K562 (cell line): ENCODE measurements at regions not wholly inside any gene's neighbourhood (a gene's known extent, or its start where the extent isn't known, plus 50 kb on each side); places are given as distances from the start of the nearest gene placed in this dataset.

Experiments
- ETV5 ChIP-seq: sonication (generic); formaldehyde crosslinking; IDR thresholded peaks from 2 replicates; pipeline ENCODE4 v1.4.0; 2020; ENCODE audit warnings: low read depth, mild to moderate bottlenecking, missing genetic modification reagents
- HCFC1 ChIP-seq: IDR thresholded peaks from 2 replicates; pipeline ENCODE4 v1.6.1; 2012; ENCODE audit warnings: low read depth, low read length, improper control_type of control experiment
- HMGN3 ChIP-seq: IDR thresholded peaks from 2 replicates; pipeline ENCODE4 v1.6.1; 2011; ENCODE audit warnings: borderline replicate concordance, low read depth, mild to moderate bottlenecking, mixed read lengths, low read length; ENCODE audit not compliant: insufficient read length; ENCODE audit errors: extremely low read depth
- MYBL2 ChIP-seq, 2 experiments: fragments of 450-650 bp in 1 of 2; sonication (generic) in 1 of 2; formaldehyde crosslinking in 1 of 2; IDR thresholded peaks; 2 replicates each; pipeline versions ENCODE4 v1.6.1 to v1.8.1; 2017 to 2022; ENCODE audit warnings: borderline replicate concordance in 1 of 2, inconsistent platforms in 1 of 2, low read depth in 1 of 2, mild to moderate bottlenecking in 1 of 2, missing genetic modification reagents in 1 of 2, moderate library complexity in 1 of 2
- NRF1 ChIP-seq, 2 experiments: fragments of 450-650 bp; IDR thresholded peaks in 1 of 2; conservative IDR thresholded peaks in 1 of 2; 2 replicates each; pipeline ENCODE4 v1.6.1; 2014; ENCODE audit warnings: mild to moderate bottlenecking in 2 of 2
- POLR2A ChIP-seq: fragments of 450-650 bp; conservative IDR thresholded peaks from 2 replicates; pipeline ENCODE4 v1.6.1; 2016
- RERE ChIP-seq: sonication (generic); formaldehyde crosslinking; IDR thresholded peaks from 2 replicates; pipeline ENCODE4 v1.8.0; 2023; ENCODE audit warnings: missing genetic modification reagents, mild to moderate bottlenecking, borderline replicate concordance
- SP1 ChIP-seq: sonication (generic); formaldehyde crosslinking; IDR thresholded peaks from 2 replicates; pipeline ENCODE4 v1.8.1; 2022; ENCODE audit warnings: mild to moderate bottlenecking, missing genetic modification reagents
- TARDBP ChIP-seq: fragments of 450-650 bp; IDR thresholded peaks from 2 replicates; pipeline ENCODE4 v1.6.1; 2016
- ZNF184 ChIP-seq: sonication (generic); formaldehyde crosslinking; IDR thresholded peaks from 2 replicates; pipeline ENCODE4 v1.5.0; 2020; ENCODE audit warnings: missing genetic modification reagents
- ZNF699 ChIP-seq: fragments of 250-450 bp; sonication (Bioruptor Pico); IDR thresholded peaks from 2 replicates; pipeline ENCODE4 v1.8.0; 2021; ENCODE audit warnings: mild to moderate bottlenecking, moderate library complexity; ENCODE audit not compliant: insufficient replicate concordance
- TF ChIP-seq, protein P1 (sequence below): sonication (generic); formaldehyde crosslinking; IDR thresholded peaks from 2 replicates; pipeline ENCODE4 v1.4.0; 2020; ENCODE audit warnings: mild to moderate bottlenecking, missing genetic modification reagents
- TF ChIP-seq, protein P2 (sequence below): sonication (generic); formaldehyde crosslinking; IDR thresholded peaks from 2 replicates; pipeline ENCODE4 v1.8.1; 2023; ENCODE audit warnings: mild to moderate bottlenecking, missing genetic modification reagents

GRCh38 chr17:83152745-83153611 lies 73.6 kb downstream of the METRNL start:
- TF ChIP-seq ZNF699 (CRISPR knock-in tag) (no peak), HMGN3 (no peak), ETV5 (CRISPR knock-in tag) (no peak), NRF1 (conservative IDR thresholded peaks at IDR 0.05 in 1 of 2, IDR thresholded peaks at IDR 0.05 in 1 of 2) (no peak), POLR2A (no peak), TARDBP (no peak), ZNF184 (no peak), RERE (CRISPR knock-in tag) (no peak), SP1 (no peak), HCFC1 (no peak), MYBL2 (IDR thresholded peaks at IDR 0.05; ENCODE audit: low read depth) (no peak), MYBL2 (CRISPR knock-in tag; IDR thresholded peaks at IDR 0.05; ENCODE audit: borderline replicate concordance) (no peak)
- TF ChIP-seq, protein P1, sequence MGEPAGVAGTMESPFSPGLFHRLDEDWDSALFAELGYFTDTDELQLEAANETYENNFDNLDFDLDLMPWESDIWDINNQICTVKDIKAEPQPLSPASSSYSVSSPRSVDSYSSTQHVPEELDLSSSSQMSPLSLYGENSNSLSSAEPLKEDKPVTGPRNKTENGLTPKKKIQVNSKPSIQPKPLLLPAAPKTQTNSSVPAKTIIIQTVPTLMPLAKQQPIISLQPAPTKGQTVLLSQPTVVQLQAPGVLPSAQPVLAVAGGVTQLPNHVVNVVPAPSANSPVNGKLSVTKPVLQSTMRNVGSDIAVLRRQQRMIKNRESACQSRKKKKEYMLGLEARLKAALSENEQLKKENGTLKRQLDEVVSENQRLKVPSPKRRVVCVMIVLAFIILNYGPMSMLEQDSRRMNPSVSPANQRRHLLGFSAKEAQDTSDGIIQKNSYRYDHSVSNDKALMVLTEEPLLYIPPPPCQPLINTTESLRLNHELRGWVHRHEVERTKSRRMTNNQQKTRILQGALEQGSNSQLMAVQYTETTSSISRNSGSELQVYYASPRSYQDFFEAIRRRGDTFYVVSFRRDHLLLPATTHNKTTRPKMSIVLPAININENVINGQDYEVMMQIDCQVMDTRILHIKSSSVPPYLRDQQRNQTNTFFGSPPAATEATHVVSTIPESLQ (CRISPR knock-in tag), result no peak
- TF ChIP-seq, protein P2, sequence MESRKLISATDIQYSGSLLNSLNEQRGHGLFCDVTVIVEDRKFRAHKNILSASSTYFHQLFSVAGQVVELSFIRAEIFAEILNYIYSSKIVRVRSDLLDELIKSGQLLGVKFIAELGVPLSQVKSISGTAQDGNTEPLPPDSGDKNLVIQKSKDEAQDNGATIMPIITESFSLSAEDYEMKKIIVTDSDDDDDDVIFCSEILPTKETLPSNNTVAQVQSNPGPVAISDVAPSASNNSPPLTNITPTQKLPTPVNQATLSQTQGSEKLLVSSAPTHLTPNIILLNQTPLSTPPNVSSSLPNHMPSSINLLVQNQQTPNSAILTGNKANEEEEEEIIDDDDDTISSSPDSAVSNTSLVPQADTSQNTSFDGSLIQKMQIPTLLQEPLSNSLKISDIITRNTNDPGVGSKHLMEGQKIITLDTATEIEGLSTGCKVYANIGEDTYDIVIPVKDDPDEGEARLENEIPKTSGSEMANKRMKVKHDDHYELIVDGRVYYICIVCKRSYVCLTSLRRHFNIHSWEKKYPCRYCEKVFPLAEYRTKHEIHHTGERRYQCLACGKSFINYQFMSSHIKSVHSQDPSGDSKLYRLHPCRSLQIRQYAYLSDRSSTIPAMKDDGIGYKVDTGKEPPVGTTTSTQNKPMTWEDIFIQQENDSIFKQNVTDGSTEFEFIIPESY (CRISPR knock-in tag), result no peak
